A673 (cell line): ENCODE measurements at regions not wholly inside any gene's neighbourhood (a gene's known extent, or its start where the extent isn't known, plus 50 kb on each side); places are given as distances from the start of the nearest gene placed in this dataset.

Experiments used
- CTCF ChIP-seq: fragments of 300-800, 200-600 bp; sonication (generic); conservative IDR thresholded peaks from 2 replicates; pipeline ENCODE4 v1.5.1; 2017; ENCODE audit warnings: low read depth, mild to moderate bottlenecking, antibody characterized with exemption, low read length, moderate library complexity, mixed read lengths
- EZH2 ChIP-seq: fragments of 200-600 bp; sonication (generic); IDR thresholded peaks from 2 replicates; pipeline ENCODE4 v1.6.1; 2017; ENCODE audit warnings: borderline replicate concordance, low read depth, mild to moderate bottlenecking, mixed read lengths, antibody characterized with exemption, low read length; ENCODE audit not compliant: poor library complexity, severe bottlenecking

GRCh38 chr5:113705657-113706056 lies 192.2 kb downstream of the YTHDC2 start:
- no peak for TF ChIP-seq CTCF
- TF ChIP-seq EZH2, result no peak
